ENCODE measurements at regions not wholly inside any gene's neighbourhood (a gene's known extent, or its start where the extent isn't known, plus 50 kb on each side); places are given as distances from the start of the nearest gene placed in this dataset.

GRCh38 chr9:99398241-99398640, 176.2 kb downstream of the SEC61B start:
- intact Hi-C loops (cut with micrococcal nuclease; ENCODE audit: unreplicated experiment) = no loop called here
- no peaks in the 10 kb centered on the region for H3K36me3 ChIP-seq (ENCODE audit: insufficient read depth, low read length, poor library complexity, severe bottlenecking)
- no peak for TF ChIP-seq EZH2 (IDR thresholded peaks at IDR 0.05; ENCODE audit: borderline replicate concordance, low read depth, low read length, poor library complexity, severe bottlenecking)
- ChIA-PET CTCF (no interaction called here), POLR2A (ENCODE audit: low non-redundant PET) (no interaction called here)
- H3K27ac ChIP-seq (ENCODE audit: low read depth, low read length, poor library complexity, severe bottlenecking) = no peak overlapping the region
- no peak overlapping the region for H3K4me3 ChIP-seq (ENCODE audit: low read depth, low read length, poor library complexity, severe bottlenecking)
- no peaks in the 10 kb centered on the region for H3K9me3 ChIP-seq (ENCODE audit: low read depth, low read length, poor library complexity, severe bottlenecking)
- no peak for DNase-seq (ENCODE audit: low spot score)
- H3K27me3 ChIP-seq (replicated peaks; ENCODE audit: insufficient read depth, low read depth, low read length, poor library complexity) = no peaks in the 10 kb centered on the region
- H3K4me1 ChIP-seq (ENCODE audit: insufficient read depth, low read length, poor library complexity, severe bottlenecking) = no peaks in the 10 kb centered on the region
- no TSS peak for BruUV-seq (replicated peaks)

- CTCF ChIA-PET = no interaction called here
Observed at GRCh38 chr9:99399474-99399873, 177.4 kb downstream of the SEC61B start.

GRCh38 chr9:99400184-99400731, 178.2 kb downstream of the SEC61B start:
- Histone ChIP-seq H3K4me1 (ENCODE audit: insufficient read depth, low read length, poor library complexity, severe bottlenecking) (no peaks in the 10 kb centered on the region), H3K27me3 (replicated peaks; ENCODE audit: insufficient read depth, low read depth, low read length, poor library complexity) (no peaks in the 10 kb centered on the region), H3K4me3 (ENCODE audit: low read depth, low read length, poor library complexity, severe bottlenecking) (no peak overlapping the region), H3K27ac (ENCODE audit: low read depth, low read length, poor library complexity, severe bottlenecking) (no peak overlapping the region), H3K9me3 (ENCODE audit: low read depth, low read length, poor library complexity, severe bottlenecking) (no peaks in the 10 kb centered on the region), H3K36me3 (ENCODE audit: insufficient read depth, low read length, poor library complexity, severe bottlenecking) (no peaks in the 10 kb centered on the region)
- intact Hi-C loops (cut with micrococcal nuclease; ENCODE audit: unreplicated experiment) = no loop called here
- ChIA-PET POLR2A (ENCODE audit: low non-redundant PET) (no interaction called here), CTCF (no interaction called here)
- no peak for DNase-seq (ENCODE audit: low spot score)
- no TSS peak for BruUV-seq (replicated peaks)
- TF ChIP-seq EZH2 (IDR thresholded peaks at IDR 0.05; ENCODE audit: borderline replicate concordance, low read depth, low read length, poor library complexity, severe bottlenecking) (no peak), CTCF (conservative IDR thresholded peaks at IDR 0.05; ENCODE audit: low read depth, low read length) (no peak)

More at GRCh38 chr9:99399474-99399873, 177.4 kb downstream of the SEC61B start:
- H3K36me3 ChIP-seq (ENCODE audit: insufficient read depth, low read length, poor library complexity, severe bottlenecking) = no peaks in the 10 kb centered on the region
- intact Hi-C loops (cut with micrococcal nuclease; ENCODE audit: unreplicated experiment) = no loop called here
- no peaks in the 10 kb centered on the region for H3K27me3 ChIP-seq (replicated peaks; ENCODE audit: insufficient read depth, low read depth, low read length, poor library complexity)
- no peak overlapping the region for H3K27ac ChIP-seq (ENCODE audit: low read depth, low read length, poor library complexity, severe bottlenecking)
- no peaks in the 10 kb centered on the region for H3K9me3 ChIP-seq (ENCODE audit: low read depth, low read length, poor library complexity, severe bottlenecking)
- POLR2A ChIA-PET (ENCODE audit: low non-redundant PET) = no interaction called here
- no peak for DNase-seq (ENCODE audit: low spot score)
- no peak for TF ChIP-seq EZH2 (IDR thresholded peaks at IDR 0.05; ENCODE audit: borderline replicate concordance, low read depth, low read length, poor library complexity, severe bottlenecking)
- TF ChIP-seq CTCF (conservative IDR thresholded peaks at IDR 0.05; ENCODE audit: low read depth, low read length) = no peak
- BruUV-seq (replicated peaks) = no TSS peak
- no peaks in the 10 kb centered on the region for H3K4me1 ChIP-seq (ENCODE audit: insufficient read depth, low read length, poor library complexity, severe bottlenecking)
- no peak overlapping the region for H3K4me3 ChIP-seq (ENCODE audit: low read depth, low read length, poor library complexity, severe bottlenecking)

Data from A673 (cell line).